Erythroblast (primary cell): ENCODE measurements at regions not wholly inside any gene's neighbourhood (a gene's known extent, or its start where the extent isn't known, plus 50 kb on each side); places are given as distances from the start of the nearest gene placed in this dataset.

Experiments
- GATA1 ChIP-seq: IDR thresholded peaks from 2 replicates; pipeline ENCODE4 v1.6.1; 2011; ENCODE audit warnings: low read depth, mild to moderate bottlenecking, control low read depth, low read length, moderate library complexity
- POLR2A ChIP-seq: IDR thresholded peaks from 2 replicates; pipeline ENCODE4 v1.6.1; 2011; ENCODE audit warnings: mild to moderate bottlenecking, low read length

DNA sequence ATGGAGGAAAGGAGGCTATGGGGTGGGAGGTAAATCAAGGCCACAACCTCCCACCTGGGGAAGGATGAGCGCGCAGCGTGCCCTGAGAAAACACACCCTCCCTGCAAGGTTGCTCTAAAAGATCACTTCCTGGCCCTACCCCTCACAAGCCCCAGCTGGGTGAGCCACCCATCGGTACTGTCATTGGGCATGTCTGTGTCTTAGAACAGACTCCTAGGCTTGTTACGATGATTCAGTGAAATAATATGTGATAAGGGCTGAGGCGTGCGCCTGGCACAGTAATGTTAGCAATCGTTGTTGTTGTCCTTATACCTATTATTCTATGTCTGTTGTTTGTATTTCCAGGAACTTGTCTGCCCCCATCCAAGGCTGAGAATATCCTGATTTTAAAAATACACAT, 175.1 kb downstream of the ZFP36L2 start:
- TF ChIP-seq POLR2A (no peak), GATA1 (no peak)
